ENCODE measurements at regions not wholly inside any gene's neighbourhood (a gene's known extent, or its start where the extent isn't known, plus 50 kb on each side); places are given as distances from the start of the nearest gene placed in this dataset.

DNA sequence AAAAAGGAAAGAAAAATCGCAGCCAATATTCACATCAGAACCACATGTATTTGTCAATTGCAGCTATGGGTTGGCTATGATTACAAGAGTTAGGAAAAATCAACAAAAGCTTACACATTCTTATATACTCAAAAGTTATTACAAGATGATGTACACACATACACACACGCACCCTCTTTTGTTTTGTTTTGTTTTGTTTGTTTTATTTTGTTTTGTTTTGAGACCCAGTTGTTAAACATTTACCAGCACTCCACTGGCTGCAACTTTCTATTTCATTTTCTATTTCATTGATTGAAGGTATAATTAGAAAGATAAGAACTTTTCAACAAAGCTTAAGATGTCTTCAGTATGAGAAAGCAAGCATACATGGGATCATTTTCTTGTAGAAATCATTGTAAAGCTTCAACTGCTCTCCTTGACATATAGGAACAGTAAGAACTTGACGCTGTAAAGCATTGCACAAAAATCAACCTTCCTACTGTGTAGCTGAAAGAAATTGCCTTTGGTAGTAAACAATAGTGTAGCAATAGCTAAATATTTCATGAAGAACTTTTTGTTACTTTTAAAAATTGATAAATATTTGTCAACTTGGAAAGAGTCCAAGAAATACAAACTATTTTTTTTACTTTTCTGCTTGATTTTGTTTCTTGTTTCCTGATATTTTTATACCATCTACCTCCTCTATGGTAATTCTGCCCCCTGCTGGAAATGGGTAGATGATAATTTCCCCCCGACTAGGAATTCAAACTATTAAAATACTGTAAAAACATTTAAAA is 205.9 kb downstream of the MBL2 start:
- no peaks in the 10 kb centered on the region for H3K9me3 ChIP-seq
- ATAC-seq (no peak), DNase-seq (no peak)
- intact Hi-C loops (cut with DNase I; ENCODE audit: low total_unique reads) = no loop called here
- H3K27me3 ChIP-seq = no peaks in the 10 kb centered on the region
- no peak overlapping the region for H3K4me3 ChIP-seq
- H3K36me3 ChIP-seq = no peaks in the 10 kb centered on the region
- no peaks in the 10 kb centered on the region for H3K4me1 ChIP-seq
- in situ Hi-C loops (cut with MboI; ENCODE audit: low sequenced_read_pairs in 4 of 4) = no loop called here
- H3K27ac ChIP-seq = no peak overlapping the region
- TF ChIP-seq, protein P1, sequence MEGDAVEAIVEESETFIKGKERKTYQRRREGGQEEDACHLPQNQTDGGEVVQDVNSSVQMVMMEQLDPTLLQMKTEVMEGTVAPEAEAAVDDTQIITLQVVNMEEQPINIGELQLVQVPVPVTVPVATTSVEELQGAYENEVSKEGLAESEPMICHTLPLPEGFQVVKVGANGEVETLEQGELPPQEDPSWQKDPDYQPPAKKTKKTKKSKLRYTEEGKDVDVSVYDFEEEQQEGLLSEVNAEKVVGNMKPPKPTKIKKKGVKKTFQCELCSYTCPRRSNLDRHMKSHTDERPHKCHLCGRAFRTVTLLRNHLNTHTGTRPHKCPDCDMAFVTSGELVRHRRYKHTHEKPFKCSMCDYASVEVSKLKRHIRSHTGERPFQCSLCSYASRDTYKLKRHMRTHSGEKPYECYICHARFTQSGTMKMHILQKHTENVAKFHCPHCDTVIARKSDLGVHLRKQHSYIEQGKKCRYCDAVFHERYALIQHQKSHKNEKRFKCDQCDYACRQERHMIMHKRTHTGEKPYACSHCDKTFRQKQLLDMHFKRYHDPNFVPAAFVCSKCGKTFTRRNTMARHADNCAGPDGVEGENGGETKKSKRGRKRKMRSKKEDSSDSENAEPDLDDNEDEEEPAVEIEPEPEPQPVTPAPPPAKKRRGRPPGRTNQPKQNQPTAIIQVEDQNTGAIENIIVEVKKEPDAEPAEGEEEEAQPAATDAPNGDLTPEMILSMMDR (IDR thresholded peaks at IDR 0.05 in 4 of 5, conservative IDR thresholded peaks at IDR 0.05 in 1 of 5) = no peak
- no peak for TF ChIP-seq POLR2A (IDR thresholded peaks at IDR 0.05)

DNA sequence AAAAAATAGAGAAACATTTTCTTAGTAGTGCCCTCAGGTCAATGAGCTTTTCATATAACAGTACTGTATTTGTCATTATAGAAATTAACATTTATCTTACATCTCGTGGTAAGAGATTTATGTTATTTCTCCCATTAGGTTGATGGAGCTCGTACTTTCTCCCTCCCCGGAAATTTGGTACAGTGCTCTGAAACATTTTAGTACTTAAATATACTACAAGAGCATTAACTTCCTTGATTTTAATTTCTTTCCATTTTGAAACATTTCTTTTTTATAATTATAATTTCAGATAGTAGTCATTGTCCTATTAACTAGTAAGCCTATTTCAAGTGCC is 205.4 kb downstream of the MBL2 start:
- intact Hi-C loops (cut with DNase I; ENCODE audit: low total_unique reads) (no loop called here), in situ Hi-C loops (cut with MboI; ENCODE audit: low sequenced_read_pairs in 4 of 4) (no loop called here)
- H3K27ac ChIP-seq = no peak overlapping the region
- H3K4me1 ChIP-seq = no peaks in the 10 kb centered on the region
- ATAC-seq (no peak), DNase-seq (no peak)
- H3K9me3 ChIP-seq = no peaks in the 10 kb centered on the region
- no peak overlapping the region for H3K4me3 ChIP-seq
- H3K27me3 ChIP-seq = no peaks in the 10 kb centered on the region
- TF ChIP-seq, protein P1 (IDR thresholded peaks at IDR 0.05 in 4 of 5, conservative IDR thresholded peaks at IDR 0.05 in 1 of 5) = no peak
- TF ChIP-seq POLR2A (IDR thresholded peaks at IDR 0.05) = no peak
- no peaks in the 10 kb centered on the region for H3K36me3 ChIP-seq

DNA sequence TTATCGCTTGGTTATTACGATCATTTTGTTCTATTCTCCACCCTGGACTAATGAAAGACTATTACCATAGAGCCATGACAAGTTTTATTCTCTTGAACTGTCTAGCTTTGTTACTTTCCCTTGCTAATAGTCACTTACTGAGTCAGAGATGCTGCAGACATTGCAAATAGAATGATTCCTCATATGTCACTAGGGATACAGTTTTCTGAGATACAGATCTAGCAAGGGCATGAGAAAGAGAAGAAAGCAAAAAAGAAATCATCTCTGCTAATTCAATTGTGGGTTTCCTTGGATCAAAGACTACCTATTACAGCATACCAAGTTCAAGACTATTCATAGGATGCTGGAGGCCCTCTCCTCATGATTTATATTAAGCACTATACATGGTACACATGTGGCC is 204.3 kb downstream of the MBL2 start:
- H3K36me3 ChIP-seq = no peaks in the 10 kb centered on the region
- H3K4me1 ChIP-seq = no peaks in the 10 kb centered on the region
- intact Hi-C loops (cut with DNase I; ENCODE audit: low total_unique reads) = no loop called here
- TF ChIP-seq, protein P1 (IDR thresholded peaks at IDR 0.05 in 4 of 5, conservative IDR thresholded peaks at IDR 0.05 in 1 of 5) = no peak
- no peak for TF ChIP-seq POLR2A (IDR thresholded peaks at IDR 0.05)
- no peak overlapping the region for H3K27ac ChIP-seq
- H3K4me3 ChIP-seq = no peak overlapping the region
- H3K27me3 ChIP-seq = no peaks in the 10 kb centered on the region
- in situ Hi-C loops (cut with MboI; ENCODE audit: low sequenced_read_pairs in 4 of 4) = no loop called here
- ATAC-seq = no peak
- no peak for DNase-seq
- no peaks in the 10 kb centered on the region for H3K9me3 ChIP-seq

DNA sequence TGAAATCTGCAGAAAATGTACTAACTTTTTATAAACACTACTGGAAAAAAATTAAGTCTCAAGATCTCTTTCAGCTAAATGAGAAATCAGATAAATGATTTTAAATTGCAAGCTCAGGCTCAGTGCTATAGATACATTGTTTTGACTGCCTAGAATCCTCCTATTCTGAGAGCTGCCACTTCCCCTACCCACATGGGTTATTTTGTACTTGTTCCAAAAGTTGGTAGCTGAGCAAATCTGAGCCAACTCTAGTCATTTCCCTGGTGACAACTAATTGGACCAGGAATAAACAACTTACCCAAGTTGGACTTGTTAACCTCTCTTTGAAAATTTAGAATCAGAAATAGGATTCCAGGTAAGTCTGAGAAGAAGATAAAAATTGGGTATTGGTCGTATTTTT is 202.1 kb downstream of the MBL2 start:
- Histone ChIP-seq H3K27me3 (no peaks in the 10 kb centered on the region), H3K4me3 (no peak overlapping the region), H3K36me3 (no peaks in the 10 kb centered on the region), H3K9me3 (no peaks in the 10 kb centered on the region), H3K4me1 (no peaks in the 10 kb centered on the region), H3K27ac (no peak overlapping the region)
- ATAC-seq = no peak
- DNase-seq = no peak
- in situ Hi-C loops (cut with MboI; ENCODE audit: low sequenced_read_pairs in 4 of 4) (no loop called here), intact Hi-C loops (cut with DNase I; ENCODE audit: low total_unique reads) (no loop called here)
- no peak for TF ChIP-seq POLR2A (IDR thresholded peaks at IDR 0.05)
- TF ChIP-seq, protein P1 (IDR thresholded peaks at IDR 0.05 in 4 of 5, conservative IDR thresholded peaks at IDR 0.05 in 1 of 5) = no peak

DNA sequence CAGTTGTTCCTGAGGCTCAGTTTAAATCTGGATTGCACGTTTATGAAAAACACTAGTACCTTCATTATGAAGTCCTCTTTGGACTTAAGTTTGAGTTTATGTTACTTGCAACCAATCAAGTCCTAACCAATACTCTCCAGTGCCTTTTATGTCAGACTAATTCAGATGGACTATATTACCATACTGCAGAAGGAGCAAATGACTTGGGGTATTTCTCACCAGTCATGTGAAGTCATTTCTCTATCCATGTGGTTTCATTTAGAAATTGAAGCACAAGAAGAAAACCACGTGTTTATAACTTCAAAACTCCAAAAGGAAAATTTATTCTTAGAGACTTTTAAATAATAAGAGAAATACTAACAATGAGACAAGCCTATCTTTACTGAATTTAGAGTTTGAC is 201.6 kb downstream of the MBL2 start:
- intact Hi-C loops (cut with DNase I; ENCODE audit: low total_unique reads) = no loop called here
- no peak for TF ChIP-seq POLR2A (IDR thresholded peaks at IDR 0.05)
- TF ChIP-seq, protein P1 (IDR thresholded peaks at IDR 0.05 in 4 of 5, conservative IDR thresholded peaks at IDR 0.05 in 1 of 5) = no peak
- Histone ChIP-seq H3K27me3 (no peaks in the 10 kb centered on the region), H3K4me3 (no peak overlapping the region), H3K27ac (no peak overlapping the region), H3K9me3 (no peaks in the 10 kb centered on the region), H3K4me1 (no peaks in the 10 kb centered on the region), H3K36me3 (no peaks in the 10 kb centered on the region)
- ATAC-seq = no peak
- DNase-seq = no peak
- in situ Hi-C loops (cut with MboI; ENCODE audit: low sequenced_read_pairs in 4 of 4) = no loop called here
